HG02759 (cell line): ENCODE measurements at regions not wholly inside any gene's neighbourhood (a gene's known extent, or its start where the extent isn't known, plus 50 kb on each side); places are given as distances from the start of the nearest gene placed in this dataset.
"Not testable (repeated sequence)": the region's sequence is repeated elsewhere in the genome, so short reads cannot be mapped to it uniquely, and the experiment has no call there.

Experiments used
- ATAC-seq: cut with Tn5 transposase; IDR thresholded peaks from one replicate; pipeline ENCODE4 v1.9.1; 2021; ENCODE audit warnings: mild to moderate bottlenecking, moderate library complexity; ENCODE audit not compliant: unreplicated experiment

- ATAC-seq: not testable (repeated sequence)
Observed at GRCh38 chr3:195974281-195974680, 65.9 kb upstream of the TNK2 start.

- ATAC-seq: not testable (repeated sequence)
Observed at GRCh38 chr3:195970873-195971272, 62.5 kb upstream of the TNK2 start.

DNA sequence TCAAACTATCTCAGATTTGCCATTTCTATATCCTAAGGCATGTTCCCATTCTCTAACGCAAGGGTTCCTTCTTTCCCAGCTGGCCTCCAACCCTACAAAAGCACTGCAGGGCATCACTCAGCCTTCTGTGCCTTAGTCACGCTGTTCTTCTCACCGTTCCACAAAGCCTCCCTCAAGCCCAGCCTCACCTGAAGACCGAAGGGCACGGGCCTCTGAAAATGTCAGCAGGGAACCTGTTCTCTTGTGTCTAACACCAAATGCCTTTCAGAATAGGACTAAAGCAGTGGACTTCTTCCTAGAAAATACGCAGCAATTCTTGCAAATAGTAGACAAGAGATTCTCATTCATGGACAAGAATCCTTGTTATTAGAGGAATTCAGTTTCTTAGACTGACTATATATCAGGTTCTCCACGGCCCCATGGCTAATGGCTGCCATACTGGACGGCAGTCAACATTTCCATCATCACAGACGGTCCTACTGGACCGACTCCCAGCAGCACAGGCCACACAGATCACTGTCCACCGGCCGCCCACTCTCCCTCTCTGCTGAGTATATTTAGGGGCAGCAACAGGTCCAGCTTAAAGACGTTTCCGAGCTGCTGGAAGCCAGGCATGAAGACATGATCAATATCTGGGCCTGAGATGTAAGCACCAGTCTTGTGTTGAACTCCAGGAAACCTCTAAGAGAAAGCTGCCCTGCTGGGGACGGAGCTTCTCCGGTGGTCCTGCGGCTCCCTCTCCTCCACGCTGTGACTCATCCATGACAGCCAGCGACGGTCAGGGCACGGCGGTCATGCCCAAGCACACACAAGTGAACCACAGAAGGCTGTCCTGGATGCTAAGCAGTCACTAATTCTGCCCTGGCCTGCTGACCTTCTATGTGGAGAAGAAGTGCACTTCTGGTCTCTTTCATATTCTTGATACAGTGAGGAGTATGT is 61.8 kb upstream of the TNK2 start:
- not testable (repeated sequence) for ATAC-seq

- ATAC-seq: not testable (repeated sequence)
Observed at GRCh38 chr3:195969341-195969740, 61.0 kb upstream of the TNK2 start.

DNA sequence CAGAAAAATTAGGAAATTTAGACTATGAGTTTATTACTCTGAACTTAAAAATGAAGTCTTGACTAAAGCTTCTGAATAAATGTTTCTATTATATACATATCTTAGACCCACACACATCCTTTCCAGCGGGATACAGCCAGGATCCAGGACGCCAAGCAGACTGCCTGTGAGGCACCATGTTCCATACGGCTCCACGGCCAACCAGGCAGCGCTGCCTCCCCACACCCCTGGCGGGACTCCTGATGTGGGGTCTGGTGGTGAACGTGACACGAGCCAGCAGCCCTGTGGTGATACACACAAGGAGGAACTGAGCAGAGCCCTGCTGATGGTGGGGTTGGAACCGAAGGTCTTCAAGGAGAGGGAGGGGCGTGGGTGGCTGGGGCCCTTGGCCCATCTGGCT is 59.8 kb upstream of the TNK2 start:
- ATAC-seq: not testable (repeated sequence)

- not testable (repeated sequence) for ATAC-seq
Observed at GRCh38 chr3:195967387-195967720, 59.0 kb upstream of the TNK2 start.

GRCh38 chr3:195966563-195967386 is 58.4 kb upstream of the TNK2 start:
- ATAC-seq: not testable (repeated sequence)

- not testable (repeated sequence) for ATAC-seq
Observed at GRCh38 chr3:195965217-195965616, 56.9 kb upstream of the TNK2 start.

- ATAC-seq: not testable (repeated sequence)
Observed at GRCh38 chr3:195964318-195965107, 56.2 kb upstream of the TNK2 start.

- not testable (repeated sequence) for ATAC-seq
Observed at GRCh38 chr3:195962222-195962621, 53.9 kb upstream of the TNK2 start.

DNA sequence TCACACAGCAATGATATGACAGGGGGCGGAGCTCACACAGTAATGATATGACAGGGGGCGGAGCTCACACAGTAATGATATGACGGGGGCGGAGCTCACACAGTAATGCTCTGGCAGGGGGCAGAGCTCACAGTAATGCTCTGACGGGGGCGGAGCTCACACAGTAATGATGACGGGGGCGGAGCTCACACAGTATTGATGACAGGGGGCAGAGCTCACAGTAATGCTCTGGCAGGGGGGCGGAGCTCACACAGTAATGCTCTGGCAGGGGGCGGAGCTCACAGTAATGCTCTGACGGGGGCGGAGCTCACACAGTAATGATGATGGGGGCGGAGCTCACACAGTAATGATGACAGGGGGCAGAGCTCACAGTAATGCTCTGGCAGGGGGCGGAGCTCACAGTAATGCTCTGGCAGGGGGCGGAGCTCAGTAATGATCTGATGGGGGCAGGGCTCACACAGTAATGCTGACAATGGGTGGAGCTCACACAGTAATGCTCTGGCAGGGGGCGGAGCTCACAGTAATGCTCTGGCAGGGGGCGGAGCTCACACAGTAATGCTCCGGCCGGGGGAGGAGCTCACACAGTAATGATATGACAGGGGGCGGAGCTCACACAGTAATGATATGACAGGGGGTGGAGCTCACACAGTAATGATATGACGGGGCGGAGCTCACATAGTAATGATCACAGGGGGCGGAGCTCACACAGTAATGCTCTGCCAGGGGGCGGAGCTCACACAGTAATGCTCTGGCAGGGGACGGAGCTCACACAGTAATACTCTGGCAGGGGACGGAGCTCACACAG is 52.8 kb upstream of the TNK2 start:
- not testable (repeated sequence) for ATAC-seq

DNA sequence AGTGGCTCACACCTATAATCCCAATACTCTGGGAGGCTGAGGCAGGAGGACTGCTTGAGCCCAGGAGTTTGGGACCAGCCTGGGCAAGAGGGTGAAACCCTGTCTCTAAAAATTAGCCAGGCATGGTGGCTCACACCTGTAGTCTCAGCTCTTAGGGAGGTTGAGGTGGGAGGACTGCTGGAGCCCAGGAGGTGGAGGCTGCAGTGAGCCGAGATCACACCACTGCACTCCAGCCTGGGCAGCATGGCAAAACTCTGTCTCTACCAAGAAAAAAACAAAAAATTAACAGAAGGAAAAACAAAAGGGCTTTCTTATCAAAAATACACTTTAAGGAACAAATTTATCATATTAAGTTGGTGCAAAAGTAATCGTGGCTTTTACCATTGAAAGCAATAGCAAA is 51.8 kb upstream of the TNK2 start:
- ATAC-seq: not testable (repeated sequence)

- not testable (repeated sequence) for ATAC-seq
Observed at GRCh38 chr3:195959367-195960157, 51.2 kb upstream of the TNK2 start.

- ATAC-seq: not testable (repeated sequence)
Observed at GRCh38 chr3:195958736-195959135, 50.4 kb upstream of the TNK2 start.
